ENCODE measurements at regions not wholly inside any gene's neighbourhood (a gene's known extent, or its start where the extent isn't known, plus 50 kb on each side); places are given as distances from the start of the nearest gene placed in this dataset.

GRCh38 chr20:61027218-61027617 lies 224.8 kb upstream of the CDH4 start:
- no peak for TF ChIP-seq CTCF (IDR thresholded peaks at IDR 0.05; ENCODE audit: control extremely low read depth in 1 of 3, insufficient read depth in 1 of 3, low read depth in 1 of 3, low read length in 3 of 3)
- no peak for TF ChIP-seq EZH2 (IDR thresholded peaks at IDR 0.05; ENCODE audit: low read depth, low read length, severe bottlenecking)
- TF ChIP-seq EGR1 (IDR thresholded peaks at IDR 0.05; ENCODE audit: borderline replicate concordance, low read depth, low read length), result no peak
- no peak for TF ChIP-seq ASH2L (IDR thresholded peaks at IDR 0.05; ENCODE audit: low read length)
- no peak for TF ChIP-seq POLR2A (IDR thresholded peaks at IDR 0.05; ENCODE audit: control extremely low read depth in 1 of 2, low read depth in 2 of 2, low read length in 2 of 2)
- no peak for TF ChIP-seq POLR2AphosphoS5 (IDR thresholded peaks at IDR 0.05; ENCODE audit: low read depth, low read length)
- TF ChIP-seq RBBP5 (IDR thresholded peaks at IDR 0.05; ENCODE audit: borderline replicate concordance, low read depth, low read length), result no peak

All from H1 (cell line).